ENCODE measurements at regions not wholly inside any gene's neighbourhood (a gene's known extent, or its start where the extent isn't known, plus 50 kb on each side); places are given as distances from the start of the nearest gene placed in this dataset.

DNA sequence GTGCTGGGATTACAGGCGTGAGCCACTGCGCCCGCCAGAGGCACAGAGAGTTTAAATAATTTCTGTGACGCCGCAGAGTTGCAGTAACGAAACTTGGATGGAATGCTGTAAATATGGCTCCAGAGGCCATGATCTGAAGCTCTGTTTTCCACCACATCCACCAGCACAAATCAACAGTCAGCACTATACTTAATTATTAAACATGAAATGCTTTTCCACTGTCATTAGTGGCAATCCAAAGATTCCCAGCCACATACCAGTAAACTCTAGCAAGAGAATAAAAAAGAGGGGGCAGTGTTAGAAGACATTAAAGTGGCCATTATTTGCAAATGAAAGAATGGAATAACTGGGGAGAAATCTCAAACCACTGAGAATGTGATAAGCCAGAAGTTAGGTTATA, 242.5 kb downstream of the DIRAS2 start:
- no peak for DNase-seq (ENCODE audit: low spot score)

- no peak for DNase-seq (ENCODE audit: low spot score)
Measured at GRCh38 chr9:90408659-90409058, 234.0 kb downstream of the DIRAS2 start.

GRCh38 chr9:90419221-90419851, 223.3 kb downstream of the DIRAS2 start:
- no peak for DNase-seq (ENCODE audit: low spot score)

- no peak for DNase-seq (ENCODE audit: low spot score)
Measured at GRCh38 chr9:90420211-90420610, 222.4 kb downstream of the DIRAS2 start.

- no peak for DNase-seq (ENCODE audit: low spot score)
Measured at GRCh38 chr9:90420768-90421513, 221.7 kb downstream of the DIRAS2 start.

DNA sequence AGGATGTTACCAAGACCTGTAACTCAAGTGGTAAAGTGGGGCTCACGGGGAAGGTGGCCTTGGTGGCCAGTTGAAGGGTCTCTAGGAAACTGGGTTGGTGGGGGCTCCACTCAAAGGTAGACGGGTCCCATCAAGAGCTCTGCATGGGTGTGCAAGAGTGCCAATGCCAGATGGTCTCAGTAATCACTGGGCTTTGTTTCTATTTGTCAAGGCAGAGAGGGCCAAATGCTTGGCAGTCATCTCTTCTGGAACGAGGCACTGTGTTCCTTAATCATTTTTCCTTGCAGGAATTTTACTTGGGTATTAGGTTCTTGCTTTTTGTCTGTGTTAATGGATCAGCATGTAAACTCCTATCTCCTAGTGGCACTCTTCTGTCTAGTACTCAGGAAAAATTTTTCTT, 220.8 kb downstream of the DIRAS2 start:
- no peak for DNase-seq (ENCODE audit: low spot score)

DNA sequence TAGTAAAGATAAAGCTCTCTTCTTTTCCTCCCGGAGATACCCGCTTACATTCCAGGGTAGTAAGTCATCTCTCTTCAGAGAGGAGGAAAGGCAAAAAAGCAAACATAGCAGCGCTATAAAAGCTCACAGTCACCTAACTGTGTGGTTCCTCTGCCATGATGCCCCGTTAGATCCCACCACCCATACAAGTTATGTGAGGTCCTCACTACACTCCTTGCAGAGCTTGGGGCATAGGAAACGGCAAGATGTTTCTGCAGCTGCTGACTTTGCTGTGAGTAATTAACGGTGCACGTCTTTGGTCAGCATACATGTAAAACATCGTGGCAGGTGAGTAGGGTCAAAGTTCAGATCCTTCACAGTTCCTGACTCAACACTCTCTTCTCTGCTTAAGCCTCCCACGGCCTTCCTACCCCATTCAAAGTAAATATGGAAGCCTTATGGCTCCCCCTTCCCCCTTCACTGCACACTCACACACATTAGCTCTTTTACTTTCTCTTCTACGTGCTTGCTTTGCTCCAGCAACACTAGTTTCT, 218.9 kb downstream of the DIRAS2 start:
- peak; percentile 66 for DNase-seq (ENCODE audit: low spot score)

DNA sequence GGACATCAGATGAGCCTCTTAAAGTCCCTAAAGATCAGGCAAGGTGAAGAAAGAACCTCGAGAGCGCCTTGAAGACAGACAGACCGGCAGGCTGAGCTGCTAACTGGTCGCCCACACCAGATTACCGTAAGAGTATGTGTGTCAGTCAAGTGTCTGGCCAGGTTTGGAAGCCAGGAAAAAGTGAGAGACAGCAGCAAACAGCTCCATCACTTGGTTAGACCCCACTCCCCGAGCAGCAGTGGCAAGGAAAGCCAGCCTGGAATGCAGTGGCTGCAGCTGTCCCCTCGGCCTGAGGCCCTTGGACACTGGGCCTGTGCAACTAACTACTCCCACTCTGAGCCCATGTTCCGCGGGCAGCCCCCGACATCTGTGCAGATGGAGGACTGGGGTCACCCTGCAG, 214.1 kb downstream of the DIRAS2 start:
- no peak for DNase-seq (ENCODE audit: low spot score)

- peak; percentile 15 for DNase-seq (ENCODE audit: low spot score)
Measured at GRCh38 chr9:90432951-90433350, 209.7 kb downstream of the DIRAS2 start.

GRCh38 chr9:90433398-90433941, 209.2 kb downstream of the DIRAS2 start:
- peak; percentile 74 for DNase-seq (ENCODE audit: low spot score)

DNA sequence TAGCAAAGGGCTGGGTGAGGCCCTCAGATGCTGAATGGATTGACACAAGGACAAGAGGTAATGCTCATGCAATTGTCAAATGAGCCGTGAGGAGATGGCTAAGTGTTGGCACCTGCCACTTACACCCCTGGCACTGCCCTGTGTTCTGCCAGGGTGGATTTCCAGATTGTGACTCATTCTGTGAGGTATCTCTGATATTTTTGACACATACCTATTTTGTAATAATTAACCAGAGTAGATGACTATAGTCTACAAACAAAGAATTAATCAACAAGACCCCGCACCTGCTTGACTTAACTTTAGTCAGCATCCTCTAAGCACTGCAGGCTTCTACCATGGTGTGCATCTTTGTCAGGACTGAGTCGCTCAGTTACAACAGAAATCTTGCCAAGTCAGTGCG, 200.8 kb downstream of the DIRAS2 start:
- peak; percentile 43 for DNase-seq (ENCODE audit: low spot score)

DNA sequence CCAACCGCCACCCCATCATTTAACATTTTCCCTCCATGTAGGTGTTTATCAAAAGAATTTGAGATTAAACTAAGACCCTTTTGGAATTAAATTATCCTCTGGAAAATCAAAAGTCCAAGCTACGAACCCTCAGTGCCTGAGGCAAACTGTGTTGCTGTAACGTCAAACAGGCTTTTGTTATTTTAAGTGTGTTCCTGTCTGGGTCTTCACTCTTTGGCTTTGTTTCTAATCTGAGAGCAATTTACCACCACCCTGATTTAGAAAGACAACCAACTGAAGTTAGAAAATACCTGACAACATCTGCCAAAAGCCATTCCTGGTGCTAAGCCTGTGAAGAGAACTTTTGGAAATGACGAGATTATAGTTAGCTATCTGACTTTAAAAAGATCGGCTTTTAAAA, 199.9 kb downstream of the DIRAS2 start:
- DNase-seq (ENCODE audit: low spot score): no peak

DNA sequence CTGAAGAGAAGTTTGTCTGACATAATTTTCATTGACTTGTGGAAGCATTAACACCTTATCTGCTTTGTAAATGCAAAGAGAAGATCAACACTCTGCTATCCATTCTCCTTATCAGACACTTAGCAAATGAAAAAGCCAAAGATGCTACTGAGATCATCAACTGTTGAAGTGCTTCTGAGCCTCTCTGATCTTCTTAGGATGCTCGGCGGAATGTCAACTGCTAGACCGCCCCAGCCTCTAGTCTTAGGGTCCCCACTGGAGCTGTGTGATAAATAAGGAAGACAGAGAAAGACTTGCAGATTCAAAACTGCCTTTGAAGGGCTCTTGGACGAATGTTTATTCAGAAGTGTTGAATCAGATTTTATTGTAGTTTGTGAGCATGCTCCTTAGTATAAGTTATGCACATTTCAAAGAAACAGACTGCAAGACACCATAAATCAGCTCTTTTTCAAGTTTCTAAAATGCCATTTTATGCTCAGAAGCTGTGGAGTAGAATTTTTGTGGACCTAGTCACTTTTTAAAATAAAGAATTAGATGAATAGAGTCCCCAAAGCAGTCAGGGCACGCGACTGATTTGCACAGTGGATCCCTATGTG, 197.9 kb downstream of the DIRAS2 start:
- no peak for DNase-seq (ENCODE audit: low spot score)

- no peak for DNase-seq (ENCODE audit: low spot score)
Measured at GRCh38 chr9:90445391-90445790, 197.2 kb downstream of the DIRAS2 start.

GRCh38 chr9:90446200-90446948, 196.2 kb downstream of the DIRAS2 start:
- DNase-seq (ENCODE audit: low spot score): no peak

GRCh38 chr9:90447773-90448172, 194.9 kb downstream of the DIRAS2 start:
- no peak for DNase-seq (ENCODE audit: low spot score)

GRCh38 chr9:90449213-90449925, 193.3 kb downstream of the DIRAS2 start:
- no peak for DNase-seq (ENCODE audit: low spot score)

GRCh38 chr9:90451804-90452203, 190.8 kb downstream of the DIRAS2 start:
- DNase-seq (ENCODE audit: low spot score): no peak

- DNase-seq (ENCODE audit: low spot score): no peak
Measured at GRCh38 chr9:90455316-90455715, 187.3 kb downstream of the DIRAS2 start.

GRCh38 chr9:90457386-90458190, 185.0 kb downstream of the DIRAS2 start:
- DNase-seq (ENCODE audit: low spot score): no peak

- DNase-seq (ENCODE audit: low spot score): peak; percentile 67
Measured at GRCh38 chr9:90458485-90458884, 184.1 kb downstream of the DIRAS2 start.

Data from LoVo (cell line).